ENCODE measurements at regions not wholly inside any gene's neighbourhood (a gene's known extent, or its start where the extent isn't known, plus 50 kb on each side); places are given as distances from the start of the nearest gene placed in this dataset.

DNA sequence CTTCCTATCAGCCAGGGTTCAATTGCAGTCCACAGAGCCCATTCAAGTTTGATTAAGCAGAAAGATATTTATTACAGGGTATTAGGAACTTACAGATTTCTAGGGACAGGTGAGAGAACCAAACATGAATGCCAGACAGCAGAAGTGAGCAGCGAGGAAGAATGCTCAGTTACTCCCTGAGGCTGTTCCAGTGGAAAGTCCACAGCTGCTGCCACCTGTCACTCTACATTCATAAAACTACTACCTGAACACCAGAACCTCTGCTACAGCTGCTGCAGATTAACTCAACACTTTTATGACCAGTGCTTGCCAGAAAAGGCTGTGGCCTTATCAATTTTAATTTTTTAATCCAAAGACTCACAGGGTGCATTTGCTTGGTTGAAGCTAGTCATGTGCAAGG lies 325.4 kb upstream of the ONECUT1 start:
- Histone ChIP-seq H3K9me3 (no peaks in the 10 kb centered on the region), H3K27ac (no peak overlapping the region), H3K27me3 (no peaks in the 10 kb centered on the region), H3K4me3 (no peak overlapping the region), H3K36me3 (replicated peaks in 1 of 2; ENCODE audit: insufficient read depth in 1 of 2, low read depth in 2 of 2) (no peaks in the 10 kb centered on the region), H3K4me1 (no peaks in the 10 kb centered on the region)
- DNase-seq: no peak
- intact Hi-C loops (cut with DNase I): no loop called here
- TF ChIP-seq, protein P1, sequence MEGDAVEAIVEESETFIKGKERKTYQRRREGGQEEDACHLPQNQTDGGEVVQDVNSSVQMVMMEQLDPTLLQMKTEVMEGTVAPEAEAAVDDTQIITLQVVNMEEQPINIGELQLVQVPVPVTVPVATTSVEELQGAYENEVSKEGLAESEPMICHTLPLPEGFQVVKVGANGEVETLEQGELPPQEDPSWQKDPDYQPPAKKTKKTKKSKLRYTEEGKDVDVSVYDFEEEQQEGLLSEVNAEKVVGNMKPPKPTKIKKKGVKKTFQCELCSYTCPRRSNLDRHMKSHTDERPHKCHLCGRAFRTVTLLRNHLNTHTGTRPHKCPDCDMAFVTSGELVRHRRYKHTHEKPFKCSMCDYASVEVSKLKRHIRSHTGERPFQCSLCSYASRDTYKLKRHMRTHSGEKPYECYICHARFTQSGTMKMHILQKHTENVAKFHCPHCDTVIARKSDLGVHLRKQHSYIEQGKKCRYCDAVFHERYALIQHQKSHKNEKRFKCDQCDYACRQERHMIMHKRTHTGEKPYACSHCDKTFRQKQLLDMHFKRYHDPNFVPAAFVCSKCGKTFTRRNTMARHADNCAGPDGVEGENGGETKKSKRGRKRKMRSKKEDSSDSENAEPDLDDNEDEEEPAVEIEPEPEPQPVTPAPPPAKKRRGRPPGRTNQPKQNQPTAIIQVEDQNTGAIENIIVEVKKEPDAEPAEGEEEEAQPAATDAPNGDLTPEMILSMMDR (IDR thresholded peaks at IDR 0.05): no peak
- TF ChIP-seq POLR2A (IDR thresholded peaks at IDR 0.05): no peak
- ATAC-seq: no peak
- WGBS, 2 donors: 89% methylated on average over 1 of the region's 1 CpG

DNA sequence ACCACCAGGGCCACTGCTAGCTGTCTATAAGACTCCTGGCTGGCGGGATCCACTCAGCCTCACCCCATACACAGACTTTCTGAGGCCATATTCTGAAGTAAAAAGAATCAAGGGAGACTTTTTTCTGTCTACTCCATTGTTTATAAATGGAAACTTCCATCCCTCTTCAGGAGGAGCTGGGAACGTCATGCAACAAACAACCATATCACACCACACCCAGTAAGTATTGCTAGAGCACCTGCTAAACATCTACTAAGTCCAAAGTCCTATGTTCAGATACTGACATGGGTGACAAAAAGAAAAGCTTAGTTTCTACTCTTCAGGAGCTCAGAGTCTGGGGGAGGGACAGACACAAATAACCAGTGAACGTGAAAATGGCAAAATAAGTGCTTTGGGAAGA lies 324.8 kb upstream of the ONECUT1 start:
- no peak for TF ChIP-seq POLR2A (IDR thresholded peaks at IDR 0.05)
- TF ChIP-seq, protein P1 (IDR thresholded peaks at IDR 0.05): no peak
- H3K4me3 ChIP-seq: no peak overlapping the region
- DNase-seq (no peak), ATAC-seq (no peak)
- H3K36me3 ChIP-seq (replicated peaks in 1 of 2; ENCODE audit: insufficient read depth in 1 of 2, low read depth in 2 of 2): no peaks in the 10 kb centered on the region
- no peaks in the 10 kb centered on the region for H3K4me1 ChIP-seq
- no peaks in the 10 kb centered on the region for H3K9me3 ChIP-seq
- intact Hi-C loops (cut with DNase I): no loop called here
- 65 to 73% methylated on average over 3 of the region's 3 CpGs for WGBS, 2 donors
- no peaks in the 10 kb centered on the region for H3K27me3 ChIP-seq
- no peak overlapping the region for H3K27ac ChIP-seq

DNA sequence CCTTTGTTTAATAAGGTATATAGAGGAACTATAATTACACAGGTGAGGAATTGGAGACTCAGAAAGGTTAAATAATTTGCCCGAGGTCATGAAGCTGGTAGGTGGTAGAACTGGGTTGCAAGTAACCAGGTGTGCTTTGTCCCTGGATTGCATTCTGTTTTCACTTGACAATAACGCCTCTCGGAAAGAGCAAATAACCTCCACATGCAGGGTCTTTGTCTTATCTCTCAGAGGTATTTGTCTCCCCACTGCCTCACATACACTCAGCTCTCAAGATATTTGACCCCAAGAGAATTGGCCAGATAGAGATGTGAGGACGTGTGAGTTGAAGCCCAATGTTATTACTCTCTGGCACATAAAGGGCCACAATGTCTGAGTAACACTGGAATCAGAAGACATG lies 320.9 kb upstream of the ONECUT1 start:
- H3K9me3 ChIP-seq: no peaks in the 10 kb centered on the region
- H3K36me3 ChIP-seq (replicated peaks in 1 of 2; ENCODE audit: insufficient read depth in 1 of 2, low read depth in 2 of 2): no peaks in the 10 kb centered on the region
- TF ChIP-seq POLR2A (IDR thresholded peaks at IDR 0.05): no peak
- TF ChIP-seq, protein P1 (IDR thresholded peaks at IDR 0.05): no peak
- 84 to 87% methylated on average over 4 of the region's 4 CpGs for WGBS, 2 donors
- no peak overlapping the region for H3K27ac ChIP-seq
- DNase-seq (no peak), ATAC-seq (no peak)
- H3K4me3 ChIP-seq: no peak overlapping the region
- intact Hi-C loops (cut with DNase I): no loop called here
- no peaks in the 10 kb centered on the region for H3K4me1 ChIP-seq
- H3K27me3 ChIP-seq: no peaks in the 10 kb centered on the region

DNA sequence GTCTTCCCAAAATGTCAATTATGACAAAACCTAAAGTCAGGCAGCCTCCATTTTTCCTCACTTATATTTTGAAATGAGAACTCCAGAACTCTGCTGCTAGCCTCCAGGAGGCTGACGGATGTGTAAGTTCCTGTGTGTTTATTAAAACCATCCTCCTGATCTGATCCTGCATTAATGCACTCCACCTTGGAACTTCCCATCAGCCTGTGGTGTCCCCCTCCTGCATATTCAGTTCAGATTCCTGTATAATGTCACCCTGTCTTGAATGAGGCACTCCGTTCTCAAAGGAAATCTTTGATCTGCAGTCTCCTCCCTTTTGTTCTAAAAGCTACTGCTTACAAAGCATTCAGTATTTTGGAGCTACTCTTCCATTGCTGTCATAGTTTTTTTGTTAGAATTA lies 318.2 kb upstream of the ONECUT1 start:
- Histone ChIP-seq H3K36me3 (replicated peaks in 1 of 2; ENCODE audit: insufficient read depth in 1 of 2, low read depth in 2 of 2) (no peaks in the 10 kb centered on the region), H3K4me1 (no peaks in the 10 kb centered on the region), H3K4me3 (no peak overlapping the region), H3K27me3 (no peaks in the 10 kb centered on the region), H3K9me3 (no peaks in the 10 kb centered on the region), H3K27ac (no peak overlapping the region)
- ATAC-seq (no peak), DNase-seq (no peak)
- no peak for TF ChIP-seq POLR2A (IDR thresholded peaks at IDR 0.05)
- TF ChIP-seq, protein P1 (IDR thresholded peaks at IDR 0.05): no peak
- intact Hi-C loops (cut with DNase I): no loop called here
- 85% methylated on average over 2 of the region's 2 CpGs for WGBS, 2 donors

DNA sequence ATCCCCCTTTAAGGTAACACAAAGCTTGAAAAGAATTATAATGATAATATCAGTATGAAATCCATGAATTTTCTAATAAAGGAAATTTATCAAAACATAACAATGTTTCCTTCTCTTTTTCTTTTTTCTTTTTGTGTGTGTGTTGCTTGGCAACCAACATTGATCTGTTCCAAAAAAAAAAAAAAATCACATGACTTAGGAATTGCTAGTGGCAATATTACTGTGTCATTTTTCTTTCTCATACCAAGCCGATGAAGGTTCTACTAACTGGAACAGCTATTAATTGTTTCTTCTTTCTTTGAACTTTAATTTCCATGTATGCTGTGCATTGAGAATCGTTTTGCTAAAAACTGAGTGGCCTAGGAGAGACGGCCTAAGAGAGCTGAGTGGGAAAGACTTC lies 317.7 kb upstream of the ONECUT1 start:
- H3K4me1 ChIP-seq: no peaks in the 10 kb centered on the region
- no peak overlapping the region for H3K27ac ChIP-seq
- no peak overlapping the region for H3K4me3 ChIP-seq
- no peak for TF ChIP-seq POLR2A (IDR thresholded peaks at IDR 0.05)
- TF ChIP-seq, protein P1 (IDR thresholded peaks at IDR 0.05): no peak
- no peaks in the 10 kb centered on the region for H3K9me3 ChIP-seq
- intact Hi-C loops (cut with DNase I): no loop called here
- no peaks in the 10 kb centered on the region for H3K36me3 ChIP-seq (replicated peaks in 1 of 2; ENCODE audit: insufficient read depth in 1 of 2, low read depth in 2 of 2)
- no peaks in the 10 kb centered on the region for H3K27me3 ChIP-seq
- DNase-seq: no peak
- 45 to 58% methylated on average over 3 of the region's 3 CpGs for WGBS, 2 donors
- ATAC-seq: peak; percentile 30
